ENCODE measurements at regions not wholly inside any gene's neighbourhood (a gene's known extent, or its start where the extent isn't known, plus 50 kb on each side); places are given as distances from the start of the nearest gene placed in this dataset.

GRCh38 chr2:7595206-7595605 is 678.0 kb downstream of the RNF144A start:
- no peak for TF ChIP-seq SIN3A (IDR thresholded peaks at IDR 0.05; ENCODE audit: borderline replicate concordance, insufficient read depth, low read length)
- no peak for TF ChIP-seq TAF1 (IDR thresholded peaks at IDR 0.05; ENCODE audit: borderline replicate concordance, insufficient read depth, low read length)
- no peak for TF ChIP-seq POLR2AphosphoS5 (IDR thresholded peaks at IDR 0.05; ENCODE audit: low read depth, low read length)
- TF ChIP-seq FOXP2 (optimal IDR thresholded peaks at IDR 0.05; ENCODE audit: borderline replicate concordance, extremely low read depth, extremely low read length, insufficient read depth) = no peak
- TF ChIP-seq, protein P1, sequence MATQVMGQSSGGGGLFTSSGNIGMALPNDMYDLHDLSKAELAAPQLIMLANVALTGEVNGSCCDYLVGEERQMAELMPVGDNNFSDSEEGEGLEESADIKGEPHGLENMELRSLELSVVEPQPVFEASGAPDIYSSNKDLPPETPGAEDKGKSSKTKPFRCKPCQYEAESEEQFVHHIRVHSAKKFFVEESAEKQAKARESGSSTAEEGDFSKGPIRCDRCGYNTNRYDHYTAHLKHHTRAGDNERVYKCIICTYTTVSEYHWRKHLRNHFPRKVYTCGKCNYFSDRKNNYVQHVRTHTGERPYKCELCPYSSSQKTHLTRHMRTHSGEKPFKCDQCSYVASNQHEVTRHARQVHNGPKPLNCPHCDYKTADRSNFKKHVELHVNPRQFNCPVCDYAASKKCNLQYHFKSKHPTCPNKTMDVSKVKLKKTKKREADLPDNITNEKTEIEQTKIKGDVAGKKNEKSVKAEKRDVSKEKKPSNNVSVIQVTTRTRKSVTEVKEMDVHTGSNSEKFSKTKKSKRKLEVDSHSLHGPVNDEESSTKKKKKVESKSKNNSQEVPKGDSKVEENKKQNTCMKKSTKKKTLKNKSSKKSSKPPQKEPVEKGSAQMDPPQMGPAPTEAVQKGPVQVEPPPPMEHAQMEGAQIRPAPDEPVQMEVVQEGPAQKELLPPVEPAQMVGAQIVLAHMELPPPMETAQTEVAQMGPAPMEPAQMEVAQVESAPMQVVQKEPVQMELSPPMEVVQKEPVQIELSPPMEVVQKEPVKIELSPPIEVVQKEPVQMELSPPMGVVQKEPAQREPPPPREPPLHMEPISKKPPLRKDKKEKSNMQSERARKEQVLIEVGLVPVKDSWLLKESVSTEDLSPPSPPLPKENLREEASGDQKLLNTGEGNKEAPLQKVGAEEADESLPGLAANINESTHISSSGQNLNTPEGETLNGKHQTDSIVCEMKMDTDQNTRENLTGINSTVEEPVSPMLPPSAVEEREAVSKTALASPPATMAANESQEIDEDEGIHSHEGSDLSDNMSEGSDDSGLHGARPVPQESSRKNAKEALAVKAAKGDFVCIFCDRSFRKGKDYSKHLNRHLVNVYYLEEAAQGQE (IDR thresholded peaks at IDR 0.05; ENCODE audit: insufficient read depth in 1 of 2, low read depth in 2 of 2, low read length in 2 of 2) = no peak

- TF ChIP-seq POLR2AphosphoS5 (IDR thresholded peaks at IDR 0.05; ENCODE audit: low read depth, low read length) (no peak), SIN3A (IDR thresholded peaks at IDR 0.05; ENCODE audit: borderline replicate concordance, insufficient read depth, low read length) (no peak), FOXP2 (optimal IDR thresholded peaks at IDR 0.05; ENCODE audit: borderline replicate concordance, extremely low read depth, extremely low read length, insufficient read depth) (no peak), TAF1 (IDR thresholded peaks at IDR 0.05; ENCODE audit: borderline replicate concordance, insufficient read depth, low read length) (no peak)
- TF ChIP-seq, protein P1 (IDR thresholded peaks at IDR 0.05; ENCODE audit: insufficient read depth in 1 of 2, low read depth in 2 of 2, low read length in 2 of 2) = no peak
Measured at GRCh38 chr2:7598402-7598801, 681.2 kb downstream of the RNF144A start.

DNA sequence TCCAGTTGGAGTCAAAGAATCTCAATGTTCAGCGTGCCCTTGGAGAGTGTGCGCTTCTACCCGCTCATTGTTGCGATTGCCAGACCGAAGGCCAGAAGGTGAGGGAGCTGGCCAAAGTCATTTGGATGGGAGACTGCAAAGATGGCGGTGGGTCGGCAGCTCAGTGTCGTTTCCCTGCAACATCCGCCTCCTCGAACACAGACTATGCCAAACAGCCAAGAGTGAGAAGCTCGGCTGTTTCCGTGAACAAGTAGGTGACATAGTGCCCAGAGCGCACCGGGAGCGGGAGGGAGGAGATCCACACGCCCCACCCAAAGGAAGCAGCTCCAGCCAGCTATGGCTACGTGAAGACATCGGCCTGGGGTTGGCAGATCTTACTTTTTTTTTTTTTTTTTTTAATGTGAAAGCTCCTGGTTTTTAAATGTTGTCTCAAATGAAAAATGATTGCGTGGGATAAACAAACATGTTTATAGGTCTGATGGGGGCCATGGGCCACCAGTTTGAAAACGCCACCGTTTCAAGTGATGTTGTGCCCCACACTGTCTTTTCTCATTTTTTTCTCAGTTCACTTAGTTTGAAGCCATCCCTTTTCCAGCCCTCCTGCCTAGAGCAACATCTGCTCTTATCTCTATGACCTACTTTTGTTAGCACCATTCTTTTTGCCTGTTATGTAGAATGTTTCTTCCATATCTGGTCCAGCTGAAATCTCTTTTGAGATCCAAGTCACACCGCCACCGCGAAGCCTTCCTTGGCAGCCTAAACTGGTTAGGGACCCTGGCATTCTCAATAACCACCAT is 682.4 kb downstream of the RNF144A start:
- no peak for TF ChIP-seq SIN3A (IDR thresholded peaks at IDR 0.05; ENCODE audit: borderline replicate concordance, insufficient read depth, low read length)
- no peak for TF ChIP-seq POLR2AphosphoS5 (IDR thresholded peaks at IDR 0.05; ENCODE audit: low read depth, low read length)
- no peak for TF ChIP-seq FOXP2 (optimal IDR thresholded peaks at IDR 0.05; ENCODE audit: borderline replicate concordance, extremely low read depth, extremely low read length, insufficient read depth)
- TF ChIP-seq TAF1 (IDR thresholded peaks at IDR 0.05; ENCODE audit: borderline replicate concordance, insufficient read depth, low read length) = no peak
- TF ChIP-seq, protein P1 (IDR thresholded peaks at IDR 0.05; ENCODE audit: insufficient read depth in 1 of 2, low read depth in 2 of 2, low read length in 2 of 2) = no peak

DNA sequence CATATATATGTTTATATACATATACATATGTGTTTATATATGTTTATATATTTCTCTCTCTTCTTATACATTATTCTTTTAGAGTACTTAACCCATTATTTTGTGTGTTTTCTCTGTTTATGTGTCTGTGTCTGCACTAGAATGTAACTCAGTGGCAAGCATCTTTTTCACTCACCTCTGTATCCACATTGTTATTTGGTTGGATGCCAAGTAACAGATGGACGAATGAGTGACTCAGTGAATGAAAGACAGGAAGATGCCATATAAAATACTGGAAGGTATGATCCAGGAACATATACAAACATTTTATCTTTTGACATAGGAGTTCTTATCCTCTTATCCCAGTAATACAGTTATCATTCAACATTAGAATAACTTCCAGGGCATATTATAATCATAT is 684.8 kb downstream of the RNF144A start:
- no peak for TF ChIP-seq TAF1 (IDR thresholded peaks at IDR 0.05; ENCODE audit: borderline replicate concordance, insufficient read depth, low read length)
- TF ChIP-seq FOXP2 (optimal IDR thresholded peaks at IDR 0.05; ENCODE audit: borderline replicate concordance, extremely low read depth, extremely low read length, insufficient read depth) = no peak
- TF ChIP-seq, protein P1 (IDR thresholded peaks at IDR 0.05; ENCODE audit: insufficient read depth in 1 of 2, low read depth in 2 of 2, low read length in 2 of 2) = no peak
- TF ChIP-seq POLR2AphosphoS5 (IDR thresholded peaks at IDR 0.05; ENCODE audit: low read depth, low read length) = no peak
- no peak for TF ChIP-seq SIN3A (IDR thresholded peaks at IDR 0.05; ENCODE audit: borderline replicate concordance, insufficient read depth, low read length)
